GM12878 (cell line): ENCODE measurements at regions not wholly inside any gene's neighbourhood (a gene's known extent, or its start where the extent isn't known, plus 50 kb on each side); places are given as distances from the start of the nearest gene placed in this dataset.

ENCODE experiments used
- ATAC-seq: fragments of 200-7000 bp; cut with Tn5 transposase; 3 replicates; pipeline ENCODE4 v1.9.1; 2020; ENCODE audit warnings: mild to moderate bottlenecking, moderate library complexity
- BruUV-seq: library from RNA; stranded (reverse); fragments of 400-500 nt; replicated peaks from 2 replicates; lab custom pipeline; 2021; lab: Mats Ljungman, UMichigan
- CTCF ChIA-PET: fragments of 300-600 bp; sonication (Branson Sonifier 250); formaldehyde crosslinking; extraction: SDS; loops from one replicate; lab custom pipeline; 2021; ENCODE audit warnings: inconsistent platforms; lab: Yijun Ruan, JAX
- POLR2A ChIA-PET: fragments of 350-600 bp; formaldehyde crosslinking; extraction: SDS; loops from one replicate; lab custom pipeline; 2021; ENCODE audit warnings: inconsistent platforms; lab: Charles Lee
- RAD21 ChIA-PET: fragments of 300-600 bp; sonication (Branson Sonifier 250); formaldehyde crosslinking; loops from one replicate; lab custom pipeline; 2023; ENCODE audit warnings: antibody characterized with exemption; ENCODE audit not compliant: unreplicated experiment; lab: Charles Lee
- SMC1A ChIA-PET: fragments of 300-600 bp; sonication (Branson Sonifier 250); formaldehyde crosslinking; loops from one replicate; lab custom pipeline; 2023; ENCODE audit not compliant: unreplicated experiment, uncharacterized antibody; lab: Charles Lee
- DNase-seq: peaks from one replicate; pipeline ENCODE4 v3.0.0-alpha.2; 2011; ENCODE audit warnings: low read depth, low spot score
- FAIRE-seq: peaks from 3 replicates; lab custom pipeline; 2011; peaks lifted over from hg19 to GRCh38; lab: Jason Lieb, UNC
- H2AFZ ChIP-seq: 2 replicates; pipeline ENCODE4 v1.6.0; 2011; ENCODE audit warnings: low read depth, low read length, control low read depth; ENCODE audit not compliant: control insufficient read depth
- H3K27ac ChIP-seq: 2 replicates; pipeline ENCODE4 v1.5.1; 2011; ENCODE audit warnings: control low read depth; ENCODE audit not compliant: control insufficient read depth, insufficient read depth
- H3K27me3 ChIP-seq, 2 experiments: replicated peaks in 1 of 2; 2 replicates each; pipeline versions ENCODE4 v1.6.0 to v1.6.1; 2011; ENCODE audit warnings: low read length in 1 of 2; ENCODE audit not compliant: control insufficient read depth in 2 of 2, insufficient read depth in 2 of 2
- H3K36me3 ChIP-seq, 2 experiments: 2 replicates each; pipeline ENCODE4 v1.5.1; 2011; ENCODE audit warnings: low read length in 1 of 2; ENCODE audit not compliant: control insufficient read depth in 2 of 2, insufficient read depth in 2 of 2
- H3K4me1 ChIP-seq: 2 replicates; pipeline ENCODE4 v1.6.1; 2011; ENCODE audit warnings: mild to moderate bottlenecking, low read length, moderate library complexity, mixed read lengths; ENCODE audit not compliant: control insufficient read depth, insufficient read depth
- H3K4me2 ChIP-seq: 2 replicates; pipeline ENCODE4 v1.6.0; 2011; ENCODE audit warnings: control low read depth; ENCODE audit not compliant: control insufficient read depth, insufficient read depth
- H3K4me3 ChIP-seq: fragments of 200-600 bp; sonication (generic); 2 replicates; pipeline ENCODE4 v1.5.1; 2016
- H3K79me2 ChIP-seq: 2 replicates; pipeline ENCODE4 v1.6.0; 2011; ENCODE audit warnings: low read length; ENCODE audit not compliant: control insufficient read depth, insufficient read depth
- H3K9ac ChIP-seq: 2 replicates; pipeline ENCODE4 v1.8.0; 2011; ENCODE audit warnings: low read length, control low read depth, mixed read lengths; ENCODE audit not compliant: control insufficient read depth, insufficient read depth
- H3K9me3 ChIP-seq: replicated peaks from 3 replicates; pipeline ENCODE4 v1.5.1; 2011; ENCODE audit warnings: mild to moderate bottlenecking, low read length; ENCODE audit not compliant: control insufficient read depth, insufficient read depth
- H4K20me1 ChIP-seq: 2 replicates; pipeline ENCODE4 v1.6.0; 2011; ENCODE audit not compliant: control insufficient read depth, insufficient read depth
- IKZF2 ChIP-seq, 2 experiments: fragments of 450-650 bp; IDR thresholded peaks; 2 replicates each; pipeline ENCODE4 v1.6.1; 2017; ENCODE audit warnings: mild to moderate bottlenecking in 2 of 2, moderate library complexity in 2 of 2
- JUND ChIP-seq: IDR thresholded peaks from 2 replicates; pipeline ENCODE4 v1.6.1; 2012; ENCODE audit warnings: low read depth, mild to moderate bottlenecking, low read length, improper control_type of control experiment, moderate library complexity
- MTA2 ChIP-seq: fragments of 450-650 bp; IDR thresholded peaks from 2 replicates; pipeline ENCODE4 v1.6.1; 2016; ENCODE audit warnings: low read depth, mild to moderate bottlenecking, moderate library complexity
- NFIC ChIP-seq: IDR thresholded peaks from 2 replicates; pipeline ENCODE4 v1.6.1; 2012; ENCODE audit warnings: low read depth, mild to moderate bottlenecking, inconsistent platforms, low read length, moderate library complexity
- PAX5 ChIP-seq: IDR thresholded peaks from 2 replicates; pipeline ENCODE4 v1.6.1; 2011; ENCODE audit warnings: low read depth, low read length, borderline replicate concordance
- SP1 ChIP-seq: IDR thresholded peaks from one replicate; pipeline ENCODE4 v1.6.1; 2011; ENCODE audit warnings: low read depth, low read length
- TCF12 ChIP-seq: IDR thresholded peaks from 2 replicates; pipeline ENCODE4 v1.6.1; 2011; ENCODE audit warnings: low read depth, mild to moderate bottlenecking, low read length
- WGBS: methylation state at CpG from one replicate; pipeline ENCODE4 v1.1.6; 2016; ENCODE audit warnings: low lambda C conversion rate; ENCODE audit not compliant: insufficient replicate concordance, insufficient coverage; ENCODE audit errors: missing lambda C conversion rate; 5-methylcytosine and 5-hydroxymethylcytosine counted together
- in situ Hi-C: fragments of 300-500 bp; cut with MboI; formaldehyde crosslinking; loops from 9 replicates; pipeline ENCODE4 v1.14.3; 2018; ENCODE audit warnings: mixed read lengths
- intact Hi-C: fragments of 100-400 bp; cut with micrococcal nuclease; formaldehyde crosslinking; loops from one replicate; pipeline ENCODE4 v1.14.2; 2022; ENCODE audit not compliant: unreplicated experiment

- H3K27me3 ChIP-seq, result no peaks in the 10 kb centered on the region
Observed at GRCh38 chr20:17806739-17807441, 107.1 kb downstream of the BANF2 start.

GRCh38 chr20:17806107-17806506 lies 106.3 kb downstream of the BANF2 start:
- Histone ChIP-seq H3K36me3 (no peaks in the 10 kb centered on the region), H2AFZ (no peak overlapping the region), H3K27me3 (no peaks in the 10 kb centered on the region), H3K4me2 (no peak overlapping the region), H3K9ac (no peak overlapping the region), H3K79me2 (no peaks in the 10 kb centered on the region), H3K27ac (no peak overlapping the region), H3K4me3 (no peak overlapping the region), H3K9me3 (no peaks in the 10 kb centered on the region; the same call in 2 of the 3 replicates), H3K4me1 (peaks cover 3% of the 10 kb centered on the region; the same call in 1 of the 2 replicates), H4K20me1 (no peaks in the 10 kb centered on the region; the same call in 1 of the 2 replicates)
- RAD21 ChIA-PET, result no interaction called here
- 73% methylated on average over 7 of the region's 7 CpGs for WGBS
- no peak for ATAC-seq
- intact Hi-C loops, result no loop called here
- TF ChIP-seq NFIC, result no peak
- no peak for TF ChIP-seq JUND
- TF ChIP-seq IKZF2 (IDR thresholded peaks at IDR 0.05), result no peak
- TF ChIP-seq MTA2, result no peak
- in situ Hi-C loops, result no loop called here
- no peak for FAIRE-seq
- no TSS peak for BruUV-seq
- SMC1A ChIA-PET, result no interaction called here
- no peak for DNase-seq
- CTCF ChIA-PET, result no interaction called here
- POLR2A ChIA-PET, result no interaction called here

More at GRCh38 chr20:17806739-17807441, 107.1 kb downstream of the BANF2 start:
- 62% methylated on average over 26 of the region's 26 CpGs for WGBS
- H3K79me2 ChIP-seq, result no peaks in the 10 kb centered on the region
- H3K9me3 ChIP-seq, result no peaks in the 10 kb centered on the region; the same call in 2 of the 3 replicates
- H3K4me3 ChIP-seq, result no peak overlapping the region
- DNase-seq (no peak), ATAC-seq (no peak), FAIRE-seq (no peak)
- intact Hi-C loops, result no loop called here
- no peak overlapping the region for H3K9ac ChIP-seq
- H2AFZ ChIP-seq, result no peak overlapping the region
- ChIA-PET CTCF (no interaction called here), SMC1A (no interaction called here), POLR2A (no interaction called here), RAD21 (no interaction called here)
- no peaks in the 10 kb centered on the region for H3K36me3 ChIP-seq
- TF ChIP-seq TCF12, result no peak
- TF ChIP-seq SP1, result no peak
- TF ChIP-seq PAX5, result no peak
- no peak overlapping the region for H3K4me2 ChIP-seq
- H3K27ac ChIP-seq, result no peak overlapping the region
- peaks cover 3% of the 10 kb centered on the region; the same call in 1 of the 2 replicates for H3K4me1 ChIP-seq
- no TSS peak for BruUV-seq
- in situ Hi-C loops, result no loop called here
- H4K20me1 ChIP-seq, result no peaks in the 10 kb centered on the region; the same call in 1 of the 2 replicates
